GM23248 (cell line): ENCODE measurements at regions not wholly inside any gene's neighbourhood (a gene's known extent, or its start where the extent isn't known, plus 50 kb on each side); places are given as distances from the start of the nearest gene placed in this dataset.

ENCODE experiments used
- EZH2 ChIP-seq: fragments of 200-600 bp; sonication (generic); IDR thresholded peaks from 2 replicates; pipeline ENCODE4 v1.6.1; 2018; ENCODE audit warnings: antibody characterized with exemption, mild to moderate bottlenecking; ENCODE audit not compliant: insufficient read depth, poor library complexity, severe bottlenecking
- EZH2phosphoT487 ChIP-seq: fragments of 200-600 bp; sonication (generic); IDR thresholded peaks from 2 replicates; pipeline ENCODE4 v1.6.1; 2018; ENCODE audit warnings: antibody characterized with exemption, moderate library complexity, mild to moderate bottlenecking, low read depth; ENCODE audit not compliant: insufficient read depth

DNA sequence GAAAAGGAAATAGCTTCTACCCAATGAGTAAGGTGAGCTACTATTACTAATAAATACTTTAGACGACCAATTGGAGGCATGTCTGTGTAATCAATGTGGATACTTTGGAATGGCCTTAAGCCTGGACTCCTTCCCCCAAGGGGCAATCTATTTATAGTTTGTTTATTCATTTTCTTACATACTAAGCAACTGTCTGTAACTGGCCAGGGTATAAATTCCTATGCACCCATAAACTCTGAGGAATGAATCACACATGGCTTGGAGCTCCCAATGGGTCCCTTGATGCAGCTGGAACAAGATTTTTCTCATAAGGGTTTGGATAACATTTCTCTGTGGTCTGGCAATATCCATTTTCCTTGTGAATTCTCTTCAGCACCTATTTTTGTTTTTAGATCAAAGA lies 506.8 kb downstream of the EDEM1 start:
- TF ChIP-seq EZH2, result no peak
- TF ChIP-seq EZH2phosphoT487, result no peak
